Stimulated activated effector memory CD8-positive, alpha-beta T cell treated with anti-CD3 and anti-CD28 coated beads, Interleukin-12 subunit alpha, Interleukin-12 subunit beta, amount 100 ng/mL, for 72 hours (primary cell): ENCODE measurements at regions not wholly inside any gene's neighbourhood (a gene's known extent, or its start where the extent isn't known, plus 50 kb on each side); places are given as distances from the start of the nearest gene placed in this dataset.

ENCODE experiments used
- ATAC-seq: fragments of 150-1000 bp; cut with Tn5 transposase; 2 replicates; pipeline ENCODE4 v1.10.0; 2021
- DNase-seq, 2 donors: peaks; one replicate each; pipeline ENCODE4 v3.0.0; 2021 to 2022; ENCODE audit warnings: low spot score in 2 of 2
- H3K27ac Mint-ChIP-seq: one replicate; pipeline ENCODE4 v1.8.0; 2022; ENCODE audit warnings: mild to moderate bottlenecking, mixed read lengths
- H3K36me3 Mint-ChIP-seq: one replicate; pipeline ENCODE4 v1.8.0; 2022; ENCODE audit warnings: mild to moderate bottlenecking, mixed read lengths
- H3K4me1 Mint-ChIP-seq: one replicate; pipeline ENCODE4 v1.8.0; 2022; ENCODE audit warnings: mixed read lengths
- H3K4me3 Mint-ChIP-seq: one replicate; pipeline ENCODE4 v1.8.0; 2022; ENCODE audit warnings: mild to moderate bottlenecking, mixed read lengths
- H3K9me3 Mint-ChIP-seq: one replicate; pipeline ENCODE4 v1.8.0; 2022; ENCODE audit warnings: mixed read lengths

- ATAC-seq (no peak), DNase-seq (no peak)
- Mint-ChIP-seq H3K9me3 (peaks cover 8% of the 10 kb centered on the region), H3K4me1 (no peaks in the 10 kb centered on the region), H3K4me3 (no peak overlapping the region), H3K27ac (no peak overlapping the region), H3K36me3 (no peaks in the 10 kb centered on the region)
Observed at GRCh38 chr4:178577933-178578332, 1135.7 kb upstream of the AGA start.

- Mint-ChIP-seq H3K9me3 (peaks cover 10% of the 10 kb centered on the region), H3K4me3 (no peak overlapping the region), H3K4me1 (no peaks in the 10 kb centered on the region), H3K27ac (no peak overlapping the region), H3K36me3 (no peaks in the 10 kb centered on the region)
- ATAC-seq (no peak), DNase-seq (no peak)
Observed at GRCh38 chr4:178595500-178596138, 1153.4 kb upstream of the AGA start.

- DNase-seq (no peak), ATAC-seq (no peak)
- H3K9me3 Mint-ChIP-seq: peaks cover 8% of the 10 kb centered on the region
- H3K27ac Mint-ChIP-seq: no peak overlapping the region
- no peaks in the 10 kb centered on the region for H3K36me3 Mint-ChIP-seq
- no peak overlapping the region for H3K4me3 Mint-ChIP-seq
- H3K4me1 Mint-ChIP-seq: no peaks in the 10 kb centered on the region
Observed at GRCh38 chr4:178598672-178599071, 1156.4 kb upstream of the AGA start.

GRCh38 chr4:178599521-178599920, 1157.3 kb upstream of the AGA start:
- peaks cover 8% of the 10 kb centered on the region for H3K9me3 Mint-ChIP-seq
- DNase-seq: no peak
- no peaks in the 10 kb centered on the region for H3K4me1 Mint-ChIP-seq
- no peak overlapping the region for H3K27ac Mint-ChIP-seq
- no peaks in the 10 kb centered on the region for H3K36me3 Mint-ChIP-seq
- ATAC-seq: no peak
- H3K4me3 Mint-ChIP-seq: no peak overlapping the region

- no peaks in the 10 kb centered on the region for H3K4me1 Mint-ChIP-seq
- no peak overlapping the region for H3K4me3 Mint-ChIP-seq
- ATAC-seq (no peak), DNase-seq (no peak)
- peaks cover 5% of the 10 kb centered on the region for H3K9me3 Mint-ChIP-seq
- no peaks in the 10 kb centered on the region for H3K36me3 Mint-ChIP-seq
- no peak overlapping the region for H3K27ac Mint-ChIP-seq
Observed at GRCh38 chr4:178602833-178603232, 1160.6 kb upstream of the AGA start.

GRCh38 chr4:178611062-178611461, 1168.8 kb upstream of the AGA start:
- H3K4me1 Mint-ChIP-seq: no peaks in the 10 kb centered on the region
- H3K9me3 Mint-ChIP-seq: peaks cover 6% of the 10 kb centered on the region
- ATAC-seq (no peak), DNase-seq (no peak)
- no peak overlapping the region for H3K4me3 Mint-ChIP-seq
- no peak overlapping the region for H3K27ac Mint-ChIP-seq
- H3K36me3 Mint-ChIP-seq: no peaks in the 10 kb centered on the region

- DNase-seq (no peak), ATAC-seq (no peak)
- no peaks in the 10 kb centered on the region for H3K4me1 Mint-ChIP-seq
- H3K36me3 Mint-ChIP-seq: no peaks in the 10 kb centered on the region
- H3K9me3 Mint-ChIP-seq: peaks cover 6% of the 10 kb centered on the region
- H3K4me3 Mint-ChIP-seq: no peak overlapping the region
- no peak overlapping the region for H3K27ac Mint-ChIP-seq
Observed at GRCh38 chr4:178612733-178613132, 1170.5 kb upstream of the AGA start.

- no peak for ATAC-seq
- H3K9me3 Mint-ChIP-seq: peaks cover 7% of the 10 kb centered on the region
- no peak for DNase-seq
- H3K27ac Mint-ChIP-seq: no peak overlapping the region
- H3K4me1 Mint-ChIP-seq: no peaks in the 10 kb centered on the region
- no peak overlapping the region for H3K4me3 Mint-ChIP-seq
- no peaks in the 10 kb centered on the region for H3K36me3 Mint-ChIP-seq
Observed at GRCh38 chr4:178632415-178632814, 1190.2 kb upstream of the AGA start.

GRCh38 chr4:178633263-178633662, 1191.0 kb upstream of the AGA start:
- no peak overlapping the region for H3K4me3 Mint-ChIP-seq
- no peaks in the 10 kb centered on the region for H3K36me3 Mint-ChIP-seq
- no peaks in the 10 kb centered on the region for H3K4me1 Mint-ChIP-seq
- no peak overlapping the region for H3K27ac Mint-ChIP-seq
- peaks cover 10% of the 10 kb centered on the region for H3K9me3 Mint-ChIP-seq
- ATAC-seq (no peak), DNase-seq (no peak)

GRCh38 chr4:178664621-178665020, 1222.4 kb upstream of the AGA start:
- no peak overlapping the region for H3K27ac Mint-ChIP-seq
- DNase-seq: no peak
- H3K9me3 Mint-ChIP-seq: peaks cover 3% of the 10 kb centered on the region
- H3K4me1 Mint-ChIP-seq: no peaks in the 10 kb centered on the region
- no peaks in the 10 kb centered on the region for H3K36me3 Mint-ChIP-seq
- ATAC-seq: no peak
- no peak overlapping the region for H3K4me3 Mint-ChIP-seq

- ATAC-seq (no peak), DNase-seq (no peak)
- H3K9me3 Mint-ChIP-seq: peaks cover 10% of the 10 kb centered on the region
- H3K36me3 Mint-ChIP-seq: no peaks in the 10 kb centered on the region
- H3K4me1 Mint-ChIP-seq: no peaks in the 10 kb centered on the region
- no peak overlapping the region for H3K4me3 Mint-ChIP-seq
- H3K27ac Mint-ChIP-seq: no peak overlapping the region
Observed at GRCh38 chr4:178665916-178666315, 1223.7 kb upstream of the AGA start.

- no peak for DNase-seq
- Mint-ChIP-seq H3K4me3 (no peak overlapping the region), H3K4me1 (no peaks in the 10 kb centered on the region), H3K9me3 (peaks cover 16% of the 10 kb centered on the region), H3K36me3 (no peaks in the 10 kb centered on the region), H3K27ac (no peak overlapping the region)
- ATAC-seq: no peak
Observed at GRCh38 chr4:178671766-178672165, 1229.5 kb upstream of the AGA start.

- H3K4me1 Mint-ChIP-seq: no peaks in the 10 kb centered on the region
- ATAC-seq (no peak), DNase-seq (no peak)
- H3K4me3 Mint-ChIP-seq: no peak overlapping the region
- peaks cover 16% of the 10 kb centered on the region for H3K9me3 Mint-ChIP-seq
- H3K27ac Mint-ChIP-seq: no peak overlapping the region
- H3K36me3 Mint-ChIP-seq: no peaks in the 10 kb centered on the region
Observed at GRCh38 chr4:178672512-178672911, 1230.3 kb upstream of the AGA start.

GRCh38 chr4:178681871-178682270, 1239.6 kb upstream of the AGA start:
- Mint-ChIP-seq H3K9me3 (peaks cover 12% of the 10 kb centered on the region), H3K4me1 (no peaks in the 10 kb centered on the region), H3K36me3 (no peaks in the 10 kb centered on the region), H3K27ac (no peak overlapping the region), H3K4me3 (no peak overlapping the region)
- ATAC-seq (no peak), DNase-seq (no peak)

GRCh38 chr4:178689926-178690325, 1247.7 kb upstream of the AGA start:
- ATAC-seq: no peak
- H3K9me3 Mint-ChIP-seq: peaks cover 15% of the 10 kb centered on the region
- H3K4me3 Mint-ChIP-seq: no peak overlapping the region
- no peaks in the 10 kb centered on the region for H3K4me1 Mint-ChIP-seq
- H3K27ac Mint-ChIP-seq: no peak overlapping the region
- H3K36me3 Mint-ChIP-seq: no peaks in the 10 kb centered on the region
- no peak for DNase-seq

- no peaks in the 10 kb centered on the region for H3K4me1 Mint-ChIP-seq
- no peak overlapping the region for H3K27ac Mint-ChIP-seq
- DNase-seq: no peak
- no peaks in the 10 kb centered on the region for H3K36me3 Mint-ChIP-seq
- H3K9me3 Mint-ChIP-seq: peaks cover 9% of the 10 kb centered on the region
- no peak for ATAC-seq
- no peak overlapping the region for H3K4me3 Mint-ChIP-seq
Observed at GRCh38 chr4:178693816-178694215, 1251.6 kb upstream of the AGA start.

- peaks cover 3% of the 10 kb centered on the region for H3K9me3 Mint-ChIP-seq
- H3K36me3 Mint-ChIP-seq: no peaks in the 10 kb centered on the region
- no peaks in the 10 kb centered on the region for H3K4me1 Mint-ChIP-seq
Observed at GRCh38 chr4:178696515-178696914, 1254.3 kb upstream of the AGA start.

More at GRCh38 chr4:178696515-178696914, 1254.3 kb upstream of the AGA start:
- DNase-seq: no peak
- no peak for ATAC-seq
- Mint-ChIP-seq H3K4me3 (no peak overlapping the region), H3K27ac (no peak overlapping the region)
